ENCODE measurements at regions not wholly inside any gene's neighbourhood (a gene's known extent, or its start where the extent isn't known, plus 50 kb on each side); places are given as distances from the start of the nearest gene placed in this dataset.

GRCh38 chr14:22378181-22378580, 210.8 kb downstream of the DAD1 start:
- ChIA-PET CTCF (interaction anchor here (0.7 to 1.6 kb wide), 2 partner anchors 64 to 475 kb away, joined by 3 read pairs; no protein-coding TSS in a partner anchor), POLR2A (no interaction called here)
- no peak for ATAC-seq
- 63% methylated on average over 2 of the region's 2 CpGs for WGBS (ENCODE audit: missing lambda C conversion rate)
- no peak overlapping the region for H3K4me3 ChIP-seq
- no peak for DNase-seq (ENCODE audit: low read depth in 1 of 2, low spot score in 1 of 2)
- no peak overlapping the region for H3K27ac ChIP-seq
- TF ChIP-seq CEBPB (IDR thresholded peaks at IDR 0.05): no peak
- no peak for TF ChIP-seq HOXB13 (CRISPR knock-in tag; IDR thresholded peaks at IDR 0.05; ENCODE audit: low read depth)
- TF ChIP-seq ZSCAN20 (CRISPR knock-in tag; IDR thresholded peaks at IDR 0.05): no peak
- TF ChIP-seq ATOH8 (CRISPR knock-in tag; IDR thresholded peaks at IDR 0.05; ENCODE audit: low read depth): no peak
- 0 out of 3 replicates have a peak, but pooled peaks cover 3% of the 10 kb centered on the region for H3K4me1 ChIP-seq
- no peaks in the 10 kb centered on the region for H3K9me3 ChIP-seq
- no peak for FAIRE-seq
- no peak overlapping the region for H3K4me2 ChIP-seq

- Histone ChIP-seq H3K4me2 (no peak overlapping the region), H3K4me3 (no peak overlapping the region), H3K4me1 (peaks cover under 1% of the 10 kb centered on the region; the same call in 2 of the 3 replicates), H3K9me3 (no peaks in the 10 kb centered on the region), H3K27ac (no peak overlapping the region)
- DNase-seq (ENCODE audit: low read depth in 1 of 2, low spot score in 1 of 2) (peak; percentile 21 to 70), FAIRE-seq (peak; percentile 74), ATAC-seq (peak in 1 of 2 experiments; percentile 74; a peak in 3 of 6 replicates)
- CTCF ChIA-PET: interaction anchor here (0.6 to 7.8 kb wide), 28 partner anchors 9 to 462 kb away, joined by 3 to 138 read pairs (median 4); no protein-coding TSS in a partner anchor
- TF ChIP-seq CTCF (IDR thresholded peaks at IDR 0.05) (peak; percentile 90), CHD4 (IDR thresholded peaks at IDR 0.05; ENCODE audit: borderline replicate concordance) (no peak), SMC3 (IDR thresholded peaks at IDR 0.05) (peak; percentile 94), HOXB13 (CRISPR knock-in tag; IDR thresholded peaks at IDR 0.05; ENCODE audit: low read depth) (no peak), RNF2 (IDR thresholded peaks at IDR 0.05; ENCODE audit: borderline replicate concordance, low read depth) (no peak), FOSL2 (IDR thresholded peaks at IDR 0.05) (no peak), FOSL2 (CRISPR knock-in tag; IDR thresholded peaks at IDR 0.05) (no peak), E2F6 (IDR thresholded peaks at IDR 0.05; ENCODE audit: borderline replicate concordance, low read depth) (no peak), USF2 (IDR thresholded peaks at IDR 0.05) (no peak), SREBF2 (IDR thresholded peaks at IDR 0.05) (no peak), CEBPB (IDR thresholded peaks at IDR 0.05) (peak in 1 of 2 experiments; percentile 43; a peak in 2 of 4 replicates), HDAC2 (IDR thresholded peaks at IDR 0.05) (no peak), CHD2 (IDR thresholded peaks at IDR 0.05; ENCODE audit: low read length, partially characterized antibody) (no peak), RAD21 (conservative IDR thresholded peaks at IDR 0.05 in 1 of 2, IDR thresholded peaks at IDR 0.05 in 1 of 2) (peak; percentile 80 to 85), CBX8 (IDR thresholded peaks at IDR 0.05) (no peak), HMGXB4 (CRISPR knock-in tag; IDR thresholded peaks at IDR 0.05; ENCODE audit: borderline replicate concordance) (no peak), MAX (IDR thresholded peaks at IDR 0.05) (no peak), FOXS1 (CRISPR knock-in tag; IDR thresholded peaks at IDR 0.05) (no peak)
- 16% methylated on average over 2 of the region's 2 CpGs for WGBS (ENCODE audit: missing lambda C conversion rate)
- POLR2A ChIA-PET: interaction anchor here (0.5 kb wide), 1 partner anchor 154 kb away, joined by 4 read pairs; no protein-coding TSS in a partner anchor
These were observed 213.6 kb downstream of the DAD1 start for GRCh38 chr14:22375321-22375930.
